ENCODE measurements at regions not wholly inside any gene's neighbourhood (a gene's known extent, or its start where the extent isn't known, plus 50 kb on each side); places are given as distances from the start of the nearest gene placed in this dataset.
"Not testable (repeated sequence)": the region's sequence is repeated elsewhere in the genome, so short reads cannot be mapped to it uniquely, and the experiment has no call there.

- not testable (repeated sequence) for H4K20me1 ChIP-seq (ENCODE audit: insufficient read depth, low read depth, low read length); H3K9me3 ChIP-seq (ENCODE audit: low read length); H2AFZ ChIP-seq (ENCODE audit: low read length); H3K79me2 ChIP-seq (ENCODE audit: low read length); H3K27ac ChIP-seq (ENCODE audit: low read length); H3K9me2 ChIP-seq (replicated peaks; ENCODE audit: insufficient read depth, low read length); H3K4me2 ChIP-seq (ENCODE audit: low read depth, low read length, poor library complexity, severe bottlenecking); DNase-seq; H3K4me3 ChIP-seq (ENCODE audit: low read length); H3K9ac ChIP-seq (ENCODE audit: low read length); H3K4me1 ChIP-seq (ENCODE audit: low read length); H3K36me3 ChIP-seq (ENCODE audit: insufficient read depth, low read length); H3K27me3 ChIP-seq (ENCODE audit: low read length)
Observed at GRCh38 chr2:89020566-89020965, 329.1 kb downstream of the RPIA start.

GRCh38 chr2:89026296-89026695 is 334.8 kb downstream of the RPIA start:
- H3K36me3 ChIP-seq (ENCODE audit: insufficient read depth, low read length); H3K27me3 ChIP-seq (ENCODE audit: low read length); H3K4me1 ChIP-seq (ENCODE audit: low read length); H4K20me1 ChIP-seq (ENCODE audit: insufficient read depth, low read depth, low read length); H3K79me2 ChIP-seq (ENCODE audit: low read length); DNase-seq; H2AFZ ChIP-seq (ENCODE audit: low read length); H3K4me2 ChIP-seq (ENCODE audit: low read depth, low read length, poor library complexity, severe bottlenecking); H3K9me3 ChIP-seq (ENCODE audit: low read length); H3K9me2 ChIP-seq (replicated peaks; ENCODE audit: insufficient read depth, low read length); H3K4me3 ChIP-seq (ENCODE audit: low read length); H3K9ac ChIP-seq (ENCODE audit: low read length); H3K27ac ChIP-seq (ENCODE audit: low read length): not testable (repeated sequence)

DNA sequence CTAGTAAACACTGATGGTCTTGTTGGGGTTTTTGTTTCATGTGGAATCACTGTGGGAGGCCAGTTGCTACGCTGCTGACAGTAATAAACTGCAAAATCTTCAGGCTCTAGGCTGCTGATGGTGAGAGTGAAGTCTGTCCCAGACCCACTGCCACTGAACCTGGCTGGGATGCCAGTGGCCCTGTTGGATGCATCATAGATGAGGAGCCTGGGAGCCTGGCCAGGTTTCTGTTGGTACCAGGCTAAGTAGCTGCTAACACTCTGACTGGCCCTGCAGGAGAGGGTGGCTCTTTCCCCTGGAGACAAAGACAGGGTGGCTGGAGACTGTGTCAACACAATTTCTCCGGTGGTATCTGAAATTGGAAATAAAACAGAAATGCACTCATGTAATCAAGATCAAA is 335.6 kb downstream of the RPIA start:
- H3K9ac ChIP-seq (ENCODE audit: low read length); H3K4me1 ChIP-seq (ENCODE audit: low read length); H3K9me2 ChIP-seq (replicated peaks; ENCODE audit: insufficient read depth, low read length); H3K27me3 ChIP-seq (ENCODE audit: low read length); H3K9me3 ChIP-seq (ENCODE audit: low read length); H4K20me1 ChIP-seq (ENCODE audit: insufficient read depth, low read depth, low read length); H2AFZ ChIP-seq (ENCODE audit: low read length); H3K4me2 ChIP-seq (ENCODE audit: low read depth, low read length, poor library complexity, severe bottlenecking); H3K36me3 ChIP-seq (ENCODE audit: insufficient read depth, low read length); H3K79me2 ChIP-seq (ENCODE audit: low read length); DNase-seq; H3K4me3 ChIP-seq (ENCODE audit: low read length); H3K27ac ChIP-seq (ENCODE audit: low read length): not testable (repeated sequence)

DNA sequence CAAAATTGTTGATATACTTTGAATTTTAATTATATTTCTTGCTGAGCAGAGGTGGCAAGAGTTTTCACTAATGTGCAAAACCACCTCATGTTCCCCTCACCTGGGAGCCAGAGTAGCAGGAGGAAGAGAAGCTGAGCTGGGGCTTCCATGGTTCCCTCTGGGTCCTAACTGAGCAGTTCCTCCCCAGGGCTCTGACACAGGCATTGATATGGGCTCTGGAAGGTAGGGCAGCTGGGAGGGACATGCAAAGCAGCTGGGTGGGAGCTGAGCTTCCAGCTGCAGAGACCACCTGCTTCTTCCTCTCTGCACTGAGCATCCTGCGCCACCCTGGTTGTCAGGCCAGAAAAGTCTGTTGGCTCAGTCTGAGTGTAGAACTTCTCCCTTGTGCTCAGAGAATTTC is 336.1 kb downstream of the RPIA start:
- not testable (repeated sequence) for H3K79me2 ChIP-seq (ENCODE audit: low read length); DNase-seq; H2AFZ ChIP-seq (ENCODE audit: low read length); H3K9ac ChIP-seq (ENCODE audit: low read length); H3K27ac ChIP-seq (ENCODE audit: low read length); H3K4me2 ChIP-seq (ENCODE audit: low read depth, low read length, poor library complexity, severe bottlenecking); H3K9me3 ChIP-seq (ENCODE audit: low read length); H4K20me1 ChIP-seq (ENCODE audit: insufficient read depth, low read depth, low read length); H3K27me3 ChIP-seq (ENCODE audit: low read length); H3K9me2 ChIP-seq (replicated peaks; ENCODE audit: insufficient read depth, low read length); H3K4me3 ChIP-seq (ENCODE audit: low read length); H3K4me1 ChIP-seq (ENCODE audit: low read length); H3K36me3 ChIP-seq (ENCODE audit: insufficient read depth, low read length)

DNA sequence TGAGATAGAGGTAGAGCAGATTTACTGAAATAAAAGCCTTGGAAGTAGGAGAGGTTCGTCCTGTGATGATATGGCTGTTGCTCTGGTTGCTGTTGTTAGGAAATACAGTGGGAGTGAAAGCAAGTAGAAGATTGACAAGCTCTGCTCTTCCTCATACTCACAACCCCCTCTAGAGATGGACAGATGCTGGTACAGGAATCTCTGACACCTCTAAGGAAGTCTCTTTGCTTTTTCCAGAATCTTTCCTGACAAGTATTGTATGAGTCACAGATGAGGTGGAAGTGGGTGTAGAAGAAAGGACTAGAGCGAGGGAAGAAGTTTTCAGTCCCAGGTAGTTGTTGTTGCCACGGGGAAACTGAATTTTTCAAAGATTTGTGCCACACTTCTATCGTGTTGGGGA is 337.8 kb downstream of the RPIA start:
- not testable (repeated sequence) for H2AFZ ChIP-seq (ENCODE audit: low read length); H3K36me3 ChIP-seq (ENCODE audit: insufficient read depth, low read length); H3K9ac ChIP-seq (ENCODE audit: low read length); H3K9me3 ChIP-seq (ENCODE audit: low read length); H3K9me2 ChIP-seq (replicated peaks; ENCODE audit: insufficient read depth, low read length); H4K20me1 ChIP-seq (ENCODE audit: insufficient read depth, low read depth, low read length); H3K27ac ChIP-seq (ENCODE audit: low read length); H3K4me3 ChIP-seq (ENCODE audit: low read length); H3K4me2 ChIP-seq (ENCODE audit: low read depth, low read length, poor library complexity, severe bottlenecking); H3K27me3 ChIP-seq (ENCODE audit: low read length); H3K79me2 ChIP-seq (ENCODE audit: low read length); H3K4me1 ChIP-seq (ENCODE audit: low read length); DNase-seq

GRCh38 chr2:89048138-89049066 is 356.9 kb downstream of the RPIA start:
- not testable (repeated sequence) for H2AFZ ChIP-seq (ENCODE audit: low read length); H3K9ac ChIP-seq (ENCODE audit: low read length); H3K27ac ChIP-seq (ENCODE audit: low read length); H3K36me3 ChIP-seq (ENCODE audit: insufficient read depth, low read length); H4K20me1 ChIP-seq (ENCODE audit: insufficient read depth, low read depth, low read length); H3K9me3 ChIP-seq (ENCODE audit: low read length); H3K9me2 ChIP-seq (replicated peaks; ENCODE audit: insufficient read depth, low read length); H3K4me3 ChIP-seq (ENCODE audit: low read length); H3K79me2 ChIP-seq (ENCODE audit: low read length); H3K4me2 ChIP-seq (ENCODE audit: low read depth, low read length, poor library complexity, severe bottlenecking); H3K27me3 ChIP-seq (ENCODE audit: low read length); H3K4me1 ChIP-seq (ENCODE audit: low read length)
- peak; percentile 82 for DNase-seq

DNA sequence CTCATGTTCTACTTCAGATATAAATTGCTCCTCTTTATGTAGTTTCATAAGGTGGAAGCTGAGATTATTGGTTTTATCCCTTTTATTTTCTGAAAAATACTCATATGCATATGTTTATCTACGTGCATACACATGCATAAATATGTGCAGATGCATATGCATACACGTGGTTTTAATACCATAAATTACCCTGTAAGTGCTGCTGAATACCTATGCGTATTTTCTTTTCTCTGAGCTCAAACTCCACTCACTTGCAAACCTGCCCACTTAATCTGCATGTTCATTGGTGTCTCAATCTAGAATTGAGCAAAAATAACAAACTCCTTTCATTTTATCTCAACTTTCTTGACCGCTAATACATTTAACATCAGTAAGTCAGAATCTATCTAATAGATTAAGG is 367.1 kb downstream of the RPIA start:
- not testable (repeated sequence) for H3K9me3 ChIP-seq (ENCODE audit: low read length); H2AFZ ChIP-seq (ENCODE audit: low read length); DNase-seq; H3K9me2 ChIP-seq (replicated peaks; ENCODE audit: insufficient read depth, low read length); H3K9ac ChIP-seq (ENCODE audit: low read length); H4K20me1 ChIP-seq (ENCODE audit: insufficient read depth, low read depth, low read length); H3K27me3 ChIP-seq (ENCODE audit: low read length); H3K36me3 ChIP-seq (ENCODE audit: insufficient read depth, low read length); H3K4me3 ChIP-seq (ENCODE audit: low read length); H3K79me2 ChIP-seq (ENCODE audit: low read length); H3K4me1 ChIP-seq (ENCODE audit: low read length); H3K27ac ChIP-seq (ENCODE audit: low read length); H3K4me2 ChIP-seq (ENCODE audit: low read depth, low read length, poor library complexity, severe bottlenecking)

- not testable (repeated sequence) for H3K27ac ChIP-seq (ENCODE audit: low read length); H2AFZ ChIP-seq (ENCODE audit: low read length); DNase-seq
Observed at GRCh38 chr2:89061174-89061573, 369.7 kb downstream of the RPIA start.

More at GRCh38 chr2:89061174-89061573, 369.7 kb downstream of the RPIA start:
- not testable (repeated sequence) for H3K36me3 ChIP-seq (ENCODE audit: insufficient read depth, low read length); H3K79me2 ChIP-seq (ENCODE audit: low read length); H3K4me2 ChIP-seq (ENCODE audit: low read depth, low read length, poor library complexity, severe bottlenecking); H3K27me3 ChIP-seq (ENCODE audit: low read length); H3K9me3 ChIP-seq (ENCODE audit: low read length); H4K20me1 ChIP-seq (ENCODE audit: insufficient read depth, low read depth, low read length); H3K4me3 ChIP-seq (ENCODE audit: low read length); H3K4me1 ChIP-seq (ENCODE audit: low read length); H3K9ac ChIP-seq (ENCODE audit: low read length); H3K9me2 ChIP-seq (replicated peaks; ENCODE audit: insufficient read depth, low read length)
